ENCODE measurements at regions not wholly inside any gene's neighbourhood (a gene's known extent, or its start where the extent isn't known, plus 50 kb on each side); places are given as distances from the start of the nearest gene placed in this dataset.

- Histone ChIP-seq H3K9me2 (replicated peaks; ENCODE audit: insufficient read depth, low read length) (no peaks in the 10 kb centered on the region), H2AFZ (ENCODE audit: low read depth, low read length, severe bottlenecking) (no peak overlapping the region), H3F3A (ENCODE audit: insufficient read depth) (no peaks in the 10 kb centered on the region), H3K79me2 (ENCODE audit: insufficient read depth, low read length) (no peaks in the 10 kb centered on the region), H3K9ac (ENCODE audit: low read length) (no peak overlapping the region), H3K4me2 (ENCODE audit: low read depth, low read length, poor library complexity, severe bottlenecking) (no peak overlapping the region), H3K4me3 (ENCODE audit: insufficient read depth, low read length, poor library complexity, severe bottlenecking) (no peak overlapping the region), H3K27me3 (ENCODE audit: low read length) (no peaks in the 10 kb centered on the region), H4K20me1 (ENCODE audit: low read depth, low read length) (no peaks in the 10 kb centered on the region), H3K36me3 (ENCODE audit: low read length) (no peaks in the 10 kb centered on the region), H3K27ac (ENCODE audit: low read depth, low read length) (no peak overlapping the region), H3K9me3 (ENCODE audit: insufficient read depth, low read length) (no peaks in the 10 kb centered on the region)
- TF ChIP-seq EZH2phosphoT487 (conservative IDR thresholded peaks at IDR 0.05; ENCODE audit: low read length) = no peak
- no peak for TF ChIP-seq CTCF (IDR thresholded peaks at IDR 0.05; ENCODE audit: insufficient read depth, low read length, poor library complexity, severe bottlenecking)
Observed at GRCh38 chr15:47950447-47950846, 170.3 kb upstream of the SLC24A5 start.

- Histone ChIP-seq H3K79me2 (ENCODE audit: insufficient read depth, low read length) (no peaks in the 10 kb centered on the region), H3K4me3 (ENCODE audit: insufficient read depth, low read length, poor library complexity, severe bottlenecking) (no peak overlapping the region), H3F3A (ENCODE audit: insufficient read depth) (no peaks in the 10 kb centered on the region), H3K9ac (ENCODE audit: low read length) (no peak overlapping the region), H3K27me3 (ENCODE audit: low read length) (no peaks in the 10 kb centered on the region), H2AFZ (ENCODE audit: low read depth, low read length, severe bottlenecking) (no peak overlapping the region), H3K27ac (ENCODE audit: low read depth, low read length) (no peak overlapping the region), H3K4me2 (ENCODE audit: low read depth, low read length, poor library complexity, severe bottlenecking) (no peak overlapping the region), H3K9me2 (replicated peaks; ENCODE audit: insufficient read depth, low read length) (no peaks in the 10 kb centered on the region), H3K9me3 (ENCODE audit: insufficient read depth, low read length) (no peaks in the 10 kb centered on the region), H3K36me3 (ENCODE audit: low read length) (no peaks in the 10 kb centered on the region), H4K20me1 (ENCODE audit: low read depth, low read length) (no peaks in the 10 kb centered on the region)
- no peak for TF ChIP-seq EZH2phosphoT487 (conservative IDR thresholded peaks at IDR 0.05; ENCODE audit: low read length)
- TF ChIP-seq CTCF (IDR thresholded peaks at IDR 0.05; ENCODE audit: insufficient read depth, low read length, poor library complexity, severe bottlenecking) = no peak
Observed at GRCh38 chr15:47951781-47952180, 169.0 kb upstream of the SLC24A5 start.

- Histone ChIP-seq H3K9ac (ENCODE audit: low read length) (no peak overlapping the region), H4K20me1 (ENCODE audit: low read depth, low read length) (no peaks in the 10 kb centered on the region), H2AFZ (ENCODE audit: low read depth, low read length, severe bottlenecking) (no peak overlapping the region), H3K4me2 (ENCODE audit: low read depth, low read length, poor library complexity, severe bottlenecking) (no peak overlapping the region), H3K27me3 (ENCODE audit: low read length) (no peaks in the 10 kb centered on the region), H3K27ac (ENCODE audit: low read depth, low read length) (no peak overlapping the region), H3K79me2 (ENCODE audit: insufficient read depth, low read length) (no peaks in the 10 kb centered on the region), H3K4me3 (ENCODE audit: insufficient read depth, low read length, poor library complexity, severe bottlenecking) (no peak overlapping the region), H3K9me2 (replicated peaks; ENCODE audit: insufficient read depth, low read length) (no peaks in the 10 kb centered on the region), H3K36me3 (ENCODE audit: low read length) (no peaks in the 10 kb centered on the region), H3F3A (ENCODE audit: insufficient read depth) (no peaks in the 10 kb centered on the region), H3K9me3 (ENCODE audit: insufficient read depth, low read length) (no peaks in the 10 kb centered on the region)
- TF ChIP-seq EZH2phosphoT487 (conservative IDR thresholded peaks at IDR 0.05; ENCODE audit: low read length) (no peak), CTCF (IDR thresholded peaks at IDR 0.05; ENCODE audit: insufficient read depth, low read length, poor library complexity, severe bottlenecking) (no peak)
Observed at GRCh38 chr15:47954196-47954595, 166.6 kb upstream of the SLC24A5 start.
